ENCODE measurements at regions not wholly inside any gene's neighbourhood (a gene's known extent, or its start where the extent isn't known, plus 50 kb on each side); places are given as distances from the start of the nearest gene placed in this dataset.

DNA sequence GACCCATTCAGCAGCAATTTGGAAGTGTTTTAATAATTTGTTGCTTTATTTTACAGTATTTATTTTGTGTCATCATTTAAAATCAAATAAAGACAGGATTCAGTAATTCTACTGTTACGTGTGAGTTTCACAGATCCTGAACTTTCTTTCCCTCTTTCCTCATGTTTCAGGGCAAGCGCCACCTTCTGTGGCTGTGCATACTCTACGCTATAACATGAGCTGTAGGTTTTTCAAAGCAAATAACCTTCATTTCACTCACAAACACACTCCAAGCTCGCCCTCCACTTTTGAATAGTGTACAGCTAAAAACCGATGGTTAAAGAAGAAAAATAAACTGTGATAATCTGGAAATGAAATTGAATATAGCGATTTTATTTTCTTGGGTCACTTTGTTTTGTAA, 753.3 kb downstream of the OLFM4 start:
- Histone ChIP-seq H3K4me1 (peaks cover 0 to 16% (median 6%) of the 10 kb centered on the region in 4 donors), H3K9me3 (no peaks in the 10 kb centered on the region), H3K36me3 (no peaks in the 10 kb centered on the region), H3K27me3 (no peaks in the 10 kb centered on the region), H3K4me3 (no peak overlapping the region), H3K27ac (no peak overlapping the region)
- intact Hi-C loops (cut with DNase I; ENCODE audit: low total_unique reads) = no loop called here
- DNase-seq = peak in 1 of 2 donors; percentile 39
- 9 to 18% (median 10%) methylated on average over 6 of the region's 6 CpGs for WGBS, 5 donors
- TF ChIP-seq, protein P1, sequence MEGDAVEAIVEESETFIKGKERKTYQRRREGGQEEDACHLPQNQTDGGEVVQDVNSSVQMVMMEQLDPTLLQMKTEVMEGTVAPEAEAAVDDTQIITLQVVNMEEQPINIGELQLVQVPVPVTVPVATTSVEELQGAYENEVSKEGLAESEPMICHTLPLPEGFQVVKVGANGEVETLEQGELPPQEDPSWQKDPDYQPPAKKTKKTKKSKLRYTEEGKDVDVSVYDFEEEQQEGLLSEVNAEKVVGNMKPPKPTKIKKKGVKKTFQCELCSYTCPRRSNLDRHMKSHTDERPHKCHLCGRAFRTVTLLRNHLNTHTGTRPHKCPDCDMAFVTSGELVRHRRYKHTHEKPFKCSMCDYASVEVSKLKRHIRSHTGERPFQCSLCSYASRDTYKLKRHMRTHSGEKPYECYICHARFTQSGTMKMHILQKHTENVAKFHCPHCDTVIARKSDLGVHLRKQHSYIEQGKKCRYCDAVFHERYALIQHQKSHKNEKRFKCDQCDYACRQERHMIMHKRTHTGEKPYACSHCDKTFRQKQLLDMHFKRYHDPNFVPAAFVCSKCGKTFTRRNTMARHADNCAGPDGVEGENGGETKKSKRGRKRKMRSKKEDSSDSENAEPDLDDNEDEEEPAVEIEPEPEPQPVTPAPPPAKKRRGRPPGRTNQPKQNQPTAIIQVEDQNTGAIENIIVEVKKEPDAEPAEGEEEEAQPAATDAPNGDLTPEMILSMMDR (IDR thresholded peaks at IDR 0.05) = no peak
- TF ChIP-seq EP300 (IDR thresholded peaks at IDR 0.05) = no peak
- TF ChIP-seq POLR2A (IDR thresholded peaks at IDR 0.05) = no peak

DNA sequence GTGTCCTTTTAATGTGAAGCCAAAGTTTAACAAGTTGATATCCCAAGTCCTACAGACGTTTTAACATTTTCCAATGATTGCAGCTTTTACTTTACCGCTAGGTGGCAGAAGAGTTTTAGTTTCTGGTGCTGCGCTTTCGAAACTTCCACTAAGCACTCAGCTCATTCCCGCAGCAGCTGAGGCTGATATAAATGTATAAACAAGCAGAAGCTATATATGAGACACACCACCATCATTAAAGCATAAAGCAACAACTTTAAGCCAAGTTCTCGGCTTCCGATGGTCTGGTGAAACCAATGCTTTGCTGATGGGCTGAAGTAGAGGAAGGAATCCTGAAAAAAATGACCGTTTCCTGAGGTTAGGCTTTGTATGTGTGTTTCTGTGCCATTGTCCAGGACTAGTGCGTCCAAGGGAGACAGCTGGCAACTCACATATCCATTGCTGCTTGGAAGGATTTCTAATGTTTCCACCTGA, 753.9 kb downstream of the OLFM4 start:
- peak overlapping the region in 3 of 4 donors; percentile 24 to 27 (median 27) for H3K4me3 ChIP-seq
- peaks cover 0 to 16% (median 6%) of the 10 kb centered on the region in 4 donors for H3K4me1 ChIP-seq
- 1 to 2% (median 2%) methylated on average over 9 of the region's 9 CpGs for WGBS, 5 donors
- no peak overlapping the region for H3K27ac ChIP-seq
- intact Hi-C loops (cut with DNase I; ENCODE audit: low total_unique reads) = no loop called here
- DNase-seq = peak; percentile 32 to 89
- H3K27me3 ChIP-seq = no peaks in the 10 kb centered on the region
- no peaks in the 10 kb centered on the region for H3K9me3 ChIP-seq
- TF ChIP-seq EP300 (IDR thresholded peaks at IDR 0.05) = no peak
- TF ChIP-seq, protein P1 (IDR thresholded peaks at IDR 0.05) = peak in 5 of 7 experiments; percentile 50 to 76 (median 56)
- TF ChIP-seq POLR2A (IDR thresholded peaks at IDR 0.05) = no peak
- no peak for TF ChIP-seq POLR2AphosphoS5 (IDR thresholded peaks at IDR 0.05)
- H3K36me3 ChIP-seq = no peaks in the 10 kb centered on the region

DNA sequence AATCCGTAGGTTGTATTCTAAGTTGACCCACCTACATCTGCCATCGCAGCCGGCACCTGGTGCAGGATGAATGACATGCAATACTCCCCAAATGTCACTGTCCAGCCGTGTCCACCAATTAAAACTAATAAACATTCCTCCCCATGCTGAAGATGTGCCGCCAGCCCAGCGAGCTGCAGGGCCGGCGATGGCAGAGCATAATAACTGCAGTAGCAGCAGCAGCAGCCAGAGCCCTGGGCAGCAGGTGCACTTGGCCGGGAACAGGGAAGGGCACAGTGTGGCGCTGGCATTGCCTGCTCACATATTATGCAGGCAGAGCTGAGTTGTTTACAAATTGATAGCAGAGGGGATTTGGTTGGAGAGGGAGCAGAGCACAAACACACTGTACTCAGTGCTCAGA, 754.9 kb downstream of the OLFM4 start:
- intact Hi-C loops (cut with DNase I; ENCODE audit: low total_unique reads) = no loop called here
- 20 to 44% (median 40%) methylated on average over 6 to 10 of the region's 10 CpGs for WGBS, 5 donors
- Histone ChIP-seq H3K9me3 (no peaks in the 10 kb centered on the region), H3K4me1 (peaks cover 0 to 16% (median 6%) of the 10 kb centered on the region in 4 donors), H3K4me3 (no peak overlapping the region), H3K27me3 (no peaks in the 10 kb centered on the region), H3K27ac (no peak overlapping the region), H3K36me3 (no peaks in the 10 kb centered on the region)
- peak; percentile 49 to 60 for DNase-seq
- TF ChIP-seq EP300 (IDR thresholded peaks at IDR 0.05) (no peak), POLR2AphosphoS5 (IDR thresholded peaks at IDR 0.05) (no peak), POLR2A (IDR thresholded peaks at IDR 0.05) (no peak)
- TF ChIP-seq, protein P1 (IDR thresholded peaks at IDR 0.05) = no peak

DNA sequence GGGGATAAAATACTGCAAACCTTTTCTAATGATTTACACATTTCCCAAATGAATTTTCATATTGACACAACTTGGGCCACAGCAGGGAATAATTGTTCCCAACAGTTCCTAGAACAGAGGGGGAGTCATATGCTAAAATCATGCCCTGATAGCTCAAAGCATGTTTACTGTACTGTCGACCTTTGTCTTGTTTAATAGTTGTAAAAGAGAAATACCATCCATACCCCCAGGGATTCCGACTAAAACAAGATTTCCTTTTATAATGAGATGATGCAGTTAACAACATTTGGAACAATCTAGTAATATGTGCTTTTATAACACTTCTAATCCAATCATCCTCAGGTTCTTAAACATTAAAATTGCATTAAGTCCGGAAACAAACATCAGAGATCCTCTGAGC, 759.7 kb downstream of the OLFM4 start:
- H3K36me3 ChIP-seq = no peaks in the 10 kb centered on the region
- TF ChIP-seq, protein P1 (IDR thresholded peaks at IDR 0.05) = no peak
- TF ChIP-seq POLR2A (IDR thresholded peaks at IDR 0.05) = no peak
- TF ChIP-seq POLR2AphosphoS5 (IDR thresholded peaks at IDR 0.05) = no peak
- TF ChIP-seq EP300 (IDR thresholded peaks at IDR 0.05) = no peak
- DNase-seq = no peak
- H3K9me3 ChIP-seq = no peaks in the 10 kb centered on the region
- WGBS, 5 donors = 50 to 69% (median 57%) methylated on average over 3 of the region's 3 CpGs
- intact Hi-C loops (cut with DNase I; ENCODE audit: low total_unique reads) = no loop called here
- H3K27me3 ChIP-seq = no peaks in the 10 kb centered on the region
- peaks cover 0 to 2% (median 0%) of the 10 kb centered on the region in 4 donors for H3K4me1 ChIP-seq
- H3K4me3 ChIP-seq = no peak overlapping the region
- no peak overlapping the region for H3K27ac ChIP-seq
